VCaP (cell line): ENCODE measurements at regions not wholly inside any gene's neighbourhood (a gene's known extent, or its start where the extent isn't known, plus 50 kb on each side); places are given as distances from the start of the nearest gene placed in this dataset.

Experiments
- H3K27ac ChIP-seq: fragments of 450-650 bp; 2 replicates; pipeline ENCODE4 v1.5.1; 2017
- CTCF ChIP-seq: fragments of 450-650 bp; conservative IDR thresholded peaks from 2 replicates; pipeline ENCODE4 v1.5.1; 2017; ENCODE audit warnings: mild to moderate bottlenecking, moderate library complexity

DNA sequence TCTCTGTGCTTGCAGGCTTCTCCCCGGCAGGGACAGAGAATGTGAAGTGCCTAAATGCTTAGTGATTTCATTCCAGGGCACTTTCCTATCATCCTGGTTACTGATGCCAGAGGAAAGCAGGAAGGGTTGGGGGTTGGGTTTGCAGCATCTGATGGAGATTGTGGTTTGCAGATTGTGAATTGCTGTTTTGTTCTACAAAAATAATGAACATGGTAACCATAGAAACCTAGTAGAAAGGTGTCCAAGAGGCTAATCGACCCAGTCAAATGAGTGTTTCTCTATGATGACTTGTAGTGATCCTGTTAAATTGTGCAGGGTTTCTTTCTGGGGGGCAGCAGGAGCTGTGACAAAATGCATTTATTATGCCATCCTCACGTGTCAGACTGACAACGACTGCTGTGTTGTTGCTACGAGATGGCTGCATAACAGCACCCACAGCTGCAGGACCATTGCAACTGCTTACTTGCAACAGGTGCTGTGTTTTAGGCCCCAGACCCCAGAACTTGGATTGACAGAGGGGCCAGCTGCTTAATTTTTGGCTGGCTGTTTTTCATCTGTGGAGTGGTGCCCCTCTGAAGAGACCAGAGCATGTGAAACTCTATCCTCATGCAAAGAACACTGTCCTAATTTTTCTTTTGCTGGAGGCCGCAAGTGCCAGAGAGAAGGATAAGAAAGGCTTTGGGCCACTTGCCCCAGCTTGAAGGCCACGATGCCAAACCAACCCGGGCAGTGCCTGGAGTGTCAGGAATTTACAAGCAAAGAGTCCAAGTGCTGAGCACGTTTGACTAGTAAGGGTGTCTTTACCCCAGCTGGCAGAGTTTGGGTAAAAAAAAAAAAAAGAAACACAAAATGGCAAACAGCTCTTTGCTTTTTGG lies 397.8 kb downstream of the GADD45G start:
- no peak for TF ChIP-seq CTCF

DNA sequence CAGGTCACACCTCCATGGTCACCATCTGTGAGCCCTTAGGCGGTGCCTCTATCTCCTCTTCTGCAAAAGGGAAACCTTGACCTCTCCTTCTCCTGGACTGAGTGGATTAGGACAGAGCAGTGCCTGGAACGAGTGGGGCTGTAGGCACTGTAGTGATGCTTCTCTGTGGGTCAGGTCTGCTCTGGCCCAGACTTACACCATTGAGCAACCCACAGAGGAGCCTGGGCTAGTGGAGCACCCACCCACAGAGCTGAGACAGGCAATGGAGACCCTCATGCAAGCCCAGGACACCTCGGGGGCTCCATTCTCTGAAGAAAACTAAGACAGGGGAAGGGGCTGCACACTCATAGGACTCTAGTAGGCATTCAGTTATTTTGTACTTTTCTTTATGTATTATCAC lies 400.6 kb downstream of the GADD45G start:
- no peak for TF ChIP-seq CTCF
- H3K27ac ChIP-seq, result no peak overlapping the region

More for the DNA sequence above, 397.8 kb downstream of the GADD45G start:
- H3K27ac ChIP-seq, result peak overlapping the region; percentile 99

- TF ChIP-seq CTCF, result no peak
- no peak overlapping the region for H3K27ac ChIP-seq
Observed at GRCh38 chr9:90007516-90008440, 403.0 kb downstream of the GADD45G start.

DNA sequence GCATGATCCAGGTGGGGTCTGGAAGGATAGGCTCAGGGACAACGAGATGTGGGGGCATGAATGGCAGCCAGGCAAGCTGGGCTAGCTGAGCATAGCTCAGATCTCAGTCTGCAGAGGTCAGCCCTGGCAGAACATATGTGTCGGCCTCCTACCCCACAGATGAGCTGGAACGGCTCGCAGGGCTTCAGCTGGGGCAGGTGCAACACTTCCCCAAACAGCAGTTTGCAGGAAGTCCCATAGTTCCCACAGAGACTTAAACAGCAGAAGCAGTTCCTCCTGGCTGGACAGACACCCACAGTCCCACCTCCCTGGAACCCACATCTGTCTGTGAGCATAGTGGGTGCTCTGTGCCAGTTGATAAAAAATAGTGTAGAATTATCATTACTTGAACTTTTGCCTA lies 404.6 kb downstream of the GADD45G start:
- no peak for TF ChIP-seq CTCF
- no peak overlapping the region for H3K27ac ChIP-seq

DNA sequence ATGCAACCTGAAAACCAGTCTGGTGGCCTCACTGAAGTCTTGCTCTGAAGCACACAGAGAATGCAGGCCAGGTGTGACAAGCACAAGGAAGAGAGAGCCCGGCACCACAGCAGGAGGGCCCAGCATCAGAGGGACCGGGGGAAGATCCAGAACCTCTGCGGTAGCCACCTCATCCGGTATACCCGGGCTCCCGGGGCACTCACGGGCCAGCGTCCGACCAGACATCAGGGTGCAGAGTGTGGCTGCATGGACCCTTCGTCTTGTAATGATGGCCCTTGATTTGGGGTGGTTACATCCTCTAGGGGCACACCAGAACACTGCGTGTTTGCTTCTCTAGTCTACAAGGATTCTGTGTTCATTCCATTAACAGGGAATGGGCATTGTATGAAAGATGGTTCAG lies 406.0 kb downstream of the GADD45G start:
- TF ChIP-seq CTCF, result no peak

DNA sequence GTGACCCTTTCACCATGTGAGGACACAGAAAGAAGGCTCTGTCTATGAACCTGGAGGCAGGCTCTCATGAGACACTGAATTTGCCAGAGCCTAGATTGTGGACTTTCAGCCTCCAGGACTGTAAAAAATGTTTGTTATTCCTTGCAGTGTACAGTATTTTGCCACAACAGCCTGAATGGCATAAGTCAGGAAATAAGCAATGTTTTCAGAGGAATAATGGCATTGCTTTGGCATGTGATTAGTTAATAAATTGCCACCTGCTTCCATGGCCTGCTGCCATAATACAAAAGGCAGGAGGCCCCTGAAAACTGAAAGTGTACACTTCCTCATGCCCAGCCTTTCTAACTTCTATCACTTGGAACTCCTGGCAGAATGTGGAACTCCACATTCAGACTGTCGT lies 408.1 kb downstream of the GADD45G start:
- TF ChIP-seq CTCF, result no peak
- no peak overlapping the region; the same call in 1 of the 2 replicates for H3K27ac ChIP-seq

More for the DNA sequence above, 406.0 kb downstream of the GADD45G start:
- no peak overlapping the region for H3K27ac ChIP-seq

GRCh38 chr9:90013778-90014177 lies 409.0 kb downstream of the GADD45G start:
- H3K27ac ChIP-seq, result no peak overlapping the region
- no peak for TF ChIP-seq CTCF
